ENCODE measurements at regions not wholly inside any gene's neighbourhood (a gene's known extent, or its start where the extent isn't known, plus 50 kb on each side); places are given as distances from the start of the nearest gene placed in this dataset.
"Not testable (repeated sequence)": the region's sequence is repeated elsewhere in the genome, so short reads cannot be mapped to it uniquely, and the experiment has no call there.

- H3K36me3 ChIP-seq (ENCODE audit: control insufficient read depth, insufficient read depth, low read length, severe bottlenecking): no peaks in the 10 kb centered on the region
- H3K9me3 ChIP-seq (ENCODE audit: control insufficient read depth, low read length): peaks cover 43% of the 10 kb centered on the region
These were observed 63.2 kb upstream of the RPL38 start for GRCh38 chr17:74140282-74140681.

DNA sequence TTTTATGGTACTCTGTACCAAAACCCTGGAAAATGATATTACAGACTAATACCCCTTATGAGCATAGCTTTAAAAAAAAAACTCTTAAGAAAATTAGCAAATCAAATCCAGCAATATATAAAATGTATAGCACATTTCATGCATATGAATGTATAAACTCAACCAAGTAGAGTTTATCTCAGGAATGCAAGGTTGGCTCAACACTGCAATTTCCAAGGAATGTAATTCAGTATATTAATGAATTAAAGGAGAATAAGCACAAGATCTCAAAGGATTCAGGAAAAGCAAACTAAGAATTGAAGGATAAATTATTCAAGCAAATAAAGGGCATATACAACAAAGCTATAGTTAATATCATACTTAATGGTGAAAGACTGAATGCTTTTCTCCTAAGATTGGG lies 61.9 kb upstream of the RPL38 start:
- peaks cover 13% of the 10 kb centered on the region for H3K27me3 ChIP-seq (replicated peaks; ENCODE audit: control insufficient read depth, insufficient read depth, low read length)
- no peak overlapping the region for H3K9ac ChIP-seq (ENCODE audit: low read length)
- H3K36me3 ChIP-seq (ENCODE audit: control insufficient read depth, insufficient read depth, low read length, severe bottlenecking): no peaks in the 10 kb centered on the region
- H3K4me1 ChIP-seq (ENCODE audit: control insufficient read depth, insufficient read depth, low read length): no peaks in the 10 kb centered on the region
- no peak overlapping the region for H3K4me3 ChIP-seq (ENCODE audit: low read length)
- no peak for DNase-seq (ENCODE audit: low read depth)
- H3K9me3 ChIP-seq (ENCODE audit: control insufficient read depth, low read length): peaks cover 43% of the 10 kb centered on the region

More at GRCh38 chr17:74140282-74140681, 63.2 kb upstream of the RPL38 start:
- Histone ChIP-seq H3K27me3 (replicated peaks; ENCODE audit: control insufficient read depth, insufficient read depth, low read length) (peaks cover 10% of the 10 kb centered on the region), H3K9ac (ENCODE audit: low read length) (no peak overlapping the region), H3K4me3 (ENCODE audit: low read length) (no peak overlapping the region), H3K4me1 (ENCODE audit: control insufficient read depth, insufficient read depth, low read length) (no peaks in the 10 kb centered on the region)
- DNase-seq (ENCODE audit: low read depth): no peak

- H3K27me3 ChIP-seq (replicated peaks; ENCODE audit: control insufficient read depth, insufficient read depth, low read length); H3K36me3 ChIP-seq (ENCODE audit: control insufficient read depth, insufficient read depth, low read length, severe bottlenecking); H3K4me3 ChIP-seq (ENCODE audit: low read length); DNase-seq (ENCODE audit: low read depth); H3K4me1 ChIP-seq (ENCODE audit: control insufficient read depth, insufficient read depth, low read length); H3K9ac ChIP-seq (ENCODE audit: low read length): not testable (repeated sequence)
- H3K9me3 ChIP-seq (ENCODE audit: control insufficient read depth, low read length): peaks cover 43% of the 10 kb centered on the region
These were observed 60.2 kb upstream of the RPL38 start for GRCh38 chr17:74143318-74143717.

GRCh38 chr17:74145756-74146155 lies 57.7 kb upstream of the RPL38 start:
- no peak overlapping the region for H3K9ac ChIP-seq (ENCODE audit: low read length)

GRCh38 chr17:74146196-74146595 lies 57.3 kb upstream of the RPL38 start:
- Histone ChIP-seq H3K36me3 (ENCODE audit: control insufficient read depth, insufficient read depth, low read length, severe bottlenecking) (no peaks in the 10 kb centered on the region), H3K4me1 (ENCODE audit: control insufficient read depth, insufficient read depth, low read length) (no peaks in the 10 kb centered on the region)
- no peak for DNase-seq (ENCODE audit: low read depth)

More at GRCh38 chr17:74145756-74146155, 57.7 kb upstream of the RPL38 start:
- no peaks in the 10 kb centered on the region for H3K36me3 ChIP-seq (ENCODE audit: control insufficient read depth, insufficient read depth, low read length, severe bottlenecking)
- no peaks in the 10 kb centered on the region for H3K4me1 ChIP-seq (ENCODE audit: control insufficient read depth, insufficient read depth, low read length)
- no peak for DNase-seq (ENCODE audit: low read depth)
- H3K9me3 ChIP-seq (ENCODE audit: control insufficient read depth, low read length): peaks cover 28% of the 10 kb centered on the region
- peaks cover 4% of the 10 kb centered on the region for H3K27me3 ChIP-seq (replicated peaks; ENCODE audit: control insufficient read depth, insufficient read depth, low read length)
- H3K4me3 ChIP-seq (ENCODE audit: low read length): no peak overlapping the region

DNA sequence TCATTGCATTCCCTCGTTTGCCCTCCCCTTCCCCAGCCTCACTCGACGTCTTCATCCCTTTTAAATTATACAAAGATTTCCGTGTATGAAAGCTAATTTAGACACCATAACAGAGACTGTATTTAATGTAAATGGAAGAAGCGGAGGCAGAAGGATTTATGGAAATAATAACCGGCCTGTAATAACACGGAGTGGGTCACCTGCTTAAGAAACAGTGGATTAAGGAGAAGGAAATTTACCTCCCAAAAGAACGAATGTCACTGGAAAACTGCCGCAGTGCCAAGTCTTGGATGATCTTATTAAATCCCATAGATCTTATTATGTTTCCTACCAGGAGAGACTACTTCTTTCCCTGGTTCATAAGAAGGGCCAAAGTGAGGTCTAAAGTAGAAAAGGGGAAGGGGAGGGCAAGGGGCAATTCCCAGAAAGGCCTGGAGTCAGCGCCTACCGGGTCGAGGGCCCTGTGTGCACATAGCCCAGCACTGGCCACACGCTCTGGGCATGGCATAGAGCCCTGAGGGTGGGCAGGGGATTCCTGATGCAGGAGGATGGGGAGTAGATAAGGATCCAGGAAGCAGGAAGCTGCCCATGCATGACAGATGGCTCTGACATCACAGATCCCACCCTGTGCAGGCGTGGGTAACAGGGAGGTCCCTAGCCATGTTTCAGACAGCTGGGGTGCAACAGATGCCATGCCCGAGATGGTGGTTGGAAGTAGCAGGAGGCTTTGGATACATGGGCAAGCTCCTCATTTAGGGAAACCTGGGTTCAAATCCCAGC lies 56.2 kb upstream of the RPL38 start:
- no peak overlapping the region for H3K4me3 ChIP-seq (ENCODE audit: low read length)
- H3K36me3 ChIP-seq (ENCODE audit: control insufficient read depth, insufficient read depth, low read length, severe bottlenecking): no peaks in the 10 kb centered on the region
- no peak overlapping the region for H3K9ac ChIP-seq (ENCODE audit: low read length)
- DNase-seq (ENCODE audit: low read depth): no peak
- peaks cover 19% of the 10 kb centered on the region for H3K9me3 ChIP-seq (ENCODE audit: control insufficient read depth, low read length)
- no peaks in the 10 kb centered on the region for H3K4me1 ChIP-seq (ENCODE audit: control insufficient read depth, insufficient read depth, low read length)
- peaks cover 15% of the 10 kb centered on the region for H3K27me3 ChIP-seq (replicated peaks; ENCODE audit: control insufficient read depth, insufficient read depth, low read length)

More at GRCh38 chr17:74146196-74146595, 57.3 kb upstream of the RPL38 start:
- Histone ChIP-seq H3K4me3 (ENCODE audit: low read length) (no peak overlapping the region), H3K9ac (ENCODE audit: low read length) (no peak overlapping the region), H3K9me3 (ENCODE audit: control insufficient read depth, low read length) (peaks cover 27% of the 10 kb centered on the region), H3K27me3 (replicated peaks; ENCODE audit: control insufficient read depth, insufficient read depth, low read length) (peaks cover 5% of the 10 kb centered on the region)

DNA sequence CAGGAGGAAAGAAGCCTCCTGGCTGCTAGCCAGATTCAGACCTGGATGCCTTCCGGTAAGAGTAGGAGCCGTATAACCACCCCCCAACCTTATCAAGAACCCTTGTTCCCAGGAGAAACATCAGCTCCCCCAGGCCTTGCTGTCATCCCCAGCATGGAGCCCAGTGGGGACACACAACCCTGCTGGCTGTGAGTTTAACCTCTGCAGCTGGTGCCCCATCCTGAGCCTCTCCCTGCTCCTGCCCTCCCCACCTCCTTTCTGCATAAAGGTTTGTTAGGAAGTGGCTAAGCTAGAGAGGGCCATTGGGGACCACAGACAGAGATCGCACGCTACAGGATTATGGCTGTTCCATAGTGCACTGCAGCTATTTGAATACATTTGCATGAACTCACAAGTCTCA lies 55.5 kb upstream of the RPL38 start:
- no peaks in the 10 kb centered on the region for H3K4me1 ChIP-seq (ENCODE audit: control insufficient read depth, insufficient read depth, low read length)
- peaks cover 20% of the 10 kb centered on the region for H3K27me3 ChIP-seq (replicated peaks; ENCODE audit: control insufficient read depth, insufficient read depth, low read length)
- no peaks in the 10 kb centered on the region for H3K36me3 ChIP-seq (ENCODE audit: control insufficient read depth, insufficient read depth, low read length, severe bottlenecking)
- H3K4me3 ChIP-seq (ENCODE audit: low read length): no peak overlapping the region
- no peak for DNase-seq (ENCODE audit: low read depth)
- H3K9me3 ChIP-seq (ENCODE audit: control insufficient read depth, low read length): peaks cover 11% of the 10 kb centered on the region
- H3K9ac ChIP-seq (ENCODE audit: low read length): no peak overlapping the region

- H3K9me3 ChIP-seq (ENCODE audit: control insufficient read depth, low read length): peaks cover 7% of the 10 kb centered on the region
- peaks cover 22% of the 10 kb centered on the region for H3K27me3 ChIP-seq (replicated peaks; ENCODE audit: control insufficient read depth, insufficient read depth, low read length)
- no peaks in the 10 kb centered on the region for H3K4me1 ChIP-seq (ENCODE audit: control insufficient read depth, insufficient read depth, low read length)
- no peak for DNase-seq (ENCODE audit: low read depth)
- no peaks in the 10 kb centered on the region for H3K36me3 ChIP-seq (ENCODE audit: control insufficient read depth, insufficient read depth, low read length, severe bottlenecking)
- no peak overlapping the region for H3K4me3 ChIP-seq (ENCODE audit: low read length)
- H3K9ac ChIP-seq (ENCODE audit: low read length): no peak overlapping the region
These were observed 55.0 kb upstream of the RPL38 start for GRCh38 chr17:74148446-74148845.

- Histone ChIP-seq H3K36me3 (ENCODE audit: control insufficient read depth, insufficient read depth, low read length, severe bottlenecking) (no peaks in the 10 kb centered on the region), H3K27me3 (replicated peaks; ENCODE audit: control insufficient read depth, insufficient read depth, low read length) (peaks cover 23% of the 10 kb centered on the region), H3K9ac (ENCODE audit: low read length) (no peak overlapping the region), H3K4me3 (ENCODE audit: low read length) (no peak overlapping the region), H3K4me1 (ENCODE audit: control insufficient read depth, insufficient read depth, low read length) (no peaks in the 10 kb centered on the region), H3K9me3 (ENCODE audit: control insufficient read depth, low read length) (peaks cover under 1% of the 10 kb centered on the region)
- DNase-seq (ENCODE audit: low read depth): no peak
These were observed 54.4 kb upstream of the RPL38 start for GRCh38 chr17:74148901-74149596.

DNA sequence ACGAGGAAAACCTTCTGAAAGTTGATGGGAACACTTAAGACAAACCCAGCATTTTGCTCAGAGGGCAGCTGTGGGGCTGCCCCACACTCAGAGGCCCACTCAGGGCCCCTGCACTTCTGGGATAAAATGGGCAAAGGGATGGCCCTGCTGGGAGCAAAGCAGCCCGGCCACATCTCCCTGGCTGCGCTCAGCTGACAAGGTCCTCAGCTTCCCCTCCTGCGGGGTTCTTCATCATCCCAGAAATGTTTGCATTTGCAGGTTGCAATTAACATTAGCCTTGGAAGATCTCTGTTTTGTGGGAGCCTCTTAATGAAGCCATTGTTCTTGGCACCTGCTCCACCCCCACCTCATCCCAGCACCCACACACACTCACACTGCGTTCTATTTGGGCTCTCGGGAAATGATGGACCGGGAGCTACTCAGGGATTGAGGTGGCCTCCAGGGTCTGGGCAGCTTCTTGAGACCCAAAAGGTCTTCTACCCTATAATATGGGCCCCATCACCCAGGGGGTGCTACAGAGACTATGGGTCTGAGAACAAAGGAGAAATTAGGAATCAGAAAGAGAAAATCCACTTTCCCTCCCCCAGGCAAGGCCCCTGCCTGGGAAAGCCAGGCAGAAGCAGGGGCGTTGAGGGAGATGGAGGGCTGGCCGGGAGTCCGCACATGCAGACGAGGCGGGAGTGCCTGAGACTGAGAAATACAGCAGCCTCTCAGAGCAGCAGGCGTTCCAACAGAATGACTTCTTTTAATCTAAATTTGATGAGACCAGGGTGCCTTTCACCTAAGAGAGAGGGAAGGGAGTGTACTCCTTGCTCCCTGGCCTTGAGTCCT lies 53.7 kb upstream of the RPL38 start:
- Histone ChIP-seq H3K36me3 (ENCODE audit: control insufficient read depth, insufficient read depth, low read length, severe bottlenecking) (no peaks in the 10 kb centered on the region), H3K9ac (ENCODE audit: low read length) (no peak overlapping the region), H3K4me3 (ENCODE audit: low read length) (no peak overlapping the region), H3K27me3 (replicated peaks; ENCODE audit: control insufficient read depth, insufficient read depth, low read length) (peaks cover 23% of the 10 kb centered on the region), H3K9me3 (ENCODE audit: control insufficient read depth, low read length) (no peaks in the 10 kb centered on the region), H3K4me1 (ENCODE audit: control insufficient read depth, insufficient read depth, low read length) (no peaks in the 10 kb centered on the region)
- DNase-seq (ENCODE audit: low read depth): no peak

- Histone ChIP-seq H3K4me1 (ENCODE audit: control insufficient read depth, insufficient read depth, low read length) (no peaks in the 10 kb centered on the region), H3K9me3 (ENCODE audit: control insufficient read depth, low read length) (no peaks in the 10 kb centered on the region), H3K4me3 (ENCODE audit: low read length) (no peak overlapping the region), H3K27me3 (replicated peaks; ENCODE audit: control insufficient read depth, insufficient read depth, low read length) (peaks cover 26% of the 10 kb centered on the region), H3K9ac (ENCODE audit: low read length) (no peak overlapping the region), H3K36me3 (ENCODE audit: control insufficient read depth, insufficient read depth, low read length, severe bottlenecking) (no peaks in the 10 kb centered on the region)
- DNase-seq (ENCODE audit: low read depth): no peak
These were observed 53.0 kb upstream of the RPL38 start for GRCh38 chr17:74150428-74151025.

All from adipocyte (in vitro differentiated cells).